NB4 (cell line): ENCODE measurements at regions not wholly inside any gene's neighbourhood (a gene's known extent, or its start where the extent isn't known, plus 50 kb on each side); places are given as distances from the start of the nearest gene placed in this dataset.
A peak's percentile ranks its signal among the peaks of the same experiment; 100 is the strongest.
"Not testable (repeated sequence)": the region's sequence is repeated elsewhere in the genome, so short reads cannot be mapped to it uniquely, and the experiment has no call there.

Source experiments
- DNase-seq: peaks from one replicate; pipeline ENCODE4 v3.0.0; 2010; ENCODE audit warnings: low read depth
- H3K4me3 ChIP-seq: one replicate; pipeline ENCODE4 v1.5.1; 2011; ENCODE audit warnings: mild to moderate bottlenecking, low read depth, low read length, moderate library complexity
- MYC ChIP-seq: IDR thresholded peaks from 2 replicates; pipeline ENCODE4 v1.6.1; 2011; ENCODE audit warnings: low read depth, low read length
- POLR2A ChIP-seq: IDR thresholded peaks from 2 replicates; pipeline ENCODE4 v1.6.1; 2011; ENCODE audit warnings: mild to moderate bottlenecking; ENCODE audit not compliant: insufficient read length; ENCODE audit errors: extremely low read depth
- TF ChIP-seq, protein P1 (sequence below): IDR thresholded peaks from 2 replicates; pipeline ENCODE4 v1.6.1; 2011; ENCODE audit warnings: low read depth, low read length
- TF ChIP-seq, protein P2 (sequence below): IDR thresholded peaks from one replicate; pipeline ENCODE4 v1.5.1; 2012; ENCODE audit warnings: low read depth, low read length

DNA sequence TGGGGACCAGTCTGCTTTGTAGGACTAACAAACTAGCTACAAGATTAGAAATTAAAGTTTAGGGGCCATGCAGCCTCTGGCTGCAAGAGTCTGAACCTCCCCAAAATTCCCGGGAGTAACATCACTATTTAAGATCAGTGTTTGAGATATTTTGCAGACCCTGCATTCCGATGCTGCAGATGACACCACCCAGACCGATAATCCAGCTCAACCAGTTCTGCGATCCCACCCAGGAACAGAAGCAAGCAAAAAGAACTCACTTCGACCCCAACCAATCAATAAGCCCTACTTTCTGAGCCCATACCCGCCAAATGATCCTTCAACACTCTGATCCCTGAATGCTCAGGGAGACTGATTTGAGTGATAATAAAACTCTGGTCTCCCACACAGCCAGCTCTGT is 877.8 kb downstream of the FAT4 start:
- H3K4me3 ChIP-seq = no peak overlapping the region
- TF ChIP-seq, protein P1, sequence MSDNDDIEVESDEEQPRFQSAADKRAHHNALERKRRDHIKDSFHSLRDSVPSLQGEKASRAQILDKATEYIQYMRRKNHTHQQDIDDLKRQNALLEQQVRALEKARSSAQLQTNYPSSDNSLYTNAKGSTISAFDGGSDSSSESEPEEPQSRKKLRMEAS = no peak
- TF ChIP-seq POLR2A (no peak), MYC (no peak)
- TF ChIP-seq, protein P2, sequence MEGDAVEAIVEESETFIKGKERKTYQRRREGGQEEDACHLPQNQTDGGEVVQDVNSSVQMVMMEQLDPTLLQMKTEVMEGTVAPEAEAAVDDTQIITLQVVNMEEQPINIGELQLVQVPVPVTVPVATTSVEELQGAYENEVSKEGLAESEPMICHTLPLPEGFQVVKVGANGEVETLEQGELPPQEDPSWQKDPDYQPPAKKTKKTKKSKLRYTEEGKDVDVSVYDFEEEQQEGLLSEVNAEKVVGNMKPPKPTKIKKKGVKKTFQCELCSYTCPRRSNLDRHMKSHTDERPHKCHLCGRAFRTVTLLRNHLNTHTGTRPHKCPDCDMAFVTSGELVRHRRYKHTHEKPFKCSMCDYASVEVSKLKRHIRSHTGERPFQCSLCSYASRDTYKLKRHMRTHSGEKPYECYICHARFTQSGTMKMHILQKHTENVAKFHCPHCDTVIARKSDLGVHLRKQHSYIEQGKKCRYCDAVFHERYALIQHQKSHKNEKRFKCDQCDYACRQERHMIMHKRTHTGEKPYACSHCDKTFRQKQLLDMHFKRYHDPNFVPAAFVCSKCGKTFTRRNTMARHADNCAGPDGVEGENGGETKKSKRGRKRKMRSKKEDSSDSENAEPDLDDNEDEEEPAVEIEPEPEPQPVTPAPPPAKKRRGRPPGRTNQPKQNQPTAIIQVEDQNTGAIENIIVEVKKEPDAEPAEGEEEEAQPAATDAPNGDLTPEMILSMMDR = no peak
- no peak for DNase-seq

DNA sequence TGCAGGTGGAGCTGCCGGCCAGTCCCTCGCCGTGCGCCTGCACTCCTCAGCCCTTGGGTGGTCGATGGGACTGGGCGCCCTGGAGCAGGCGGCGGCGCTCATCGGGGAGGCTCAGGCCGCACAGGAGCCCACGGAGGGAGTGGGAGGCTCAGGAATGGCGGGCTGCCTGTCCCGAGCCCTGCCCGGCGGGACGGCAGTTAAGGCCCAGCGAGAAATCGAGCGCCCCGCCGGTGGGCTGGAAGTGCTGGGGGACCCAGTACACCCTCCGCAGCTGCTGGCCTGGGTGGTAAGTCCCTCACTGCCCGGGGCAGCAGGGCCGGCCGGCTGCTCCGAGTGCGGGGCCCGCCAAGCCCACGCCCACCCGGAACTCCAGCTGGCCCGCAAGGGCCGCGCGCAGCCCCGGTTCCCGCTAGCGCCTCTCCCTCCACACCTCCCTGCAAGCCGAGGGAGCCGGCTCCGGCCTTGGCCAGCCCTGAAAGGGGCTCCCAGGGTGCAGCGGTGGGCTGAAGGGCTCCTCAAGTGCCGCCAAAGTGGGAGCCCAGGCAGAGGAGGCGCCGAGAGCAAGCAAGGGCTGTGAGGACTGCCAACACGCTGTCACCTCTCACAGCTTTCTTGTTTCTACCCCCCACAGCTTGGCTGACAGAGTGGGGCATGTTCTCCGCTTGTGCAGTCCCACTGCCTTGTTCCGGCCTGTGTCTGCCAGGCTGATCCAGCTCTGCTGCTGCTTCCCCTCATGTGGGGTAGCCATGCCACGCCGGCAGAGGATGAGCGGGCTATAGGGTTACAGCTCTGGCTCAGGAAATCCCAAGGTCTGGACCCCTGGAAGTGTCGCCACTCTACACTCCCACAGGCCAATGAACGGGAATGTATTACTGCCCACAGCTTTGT is 886.7 kb downstream of the FAT4 start:
- not testable (repeated sequence) for H3K4me3 ChIP-seq, DNase-seq

DNA sequence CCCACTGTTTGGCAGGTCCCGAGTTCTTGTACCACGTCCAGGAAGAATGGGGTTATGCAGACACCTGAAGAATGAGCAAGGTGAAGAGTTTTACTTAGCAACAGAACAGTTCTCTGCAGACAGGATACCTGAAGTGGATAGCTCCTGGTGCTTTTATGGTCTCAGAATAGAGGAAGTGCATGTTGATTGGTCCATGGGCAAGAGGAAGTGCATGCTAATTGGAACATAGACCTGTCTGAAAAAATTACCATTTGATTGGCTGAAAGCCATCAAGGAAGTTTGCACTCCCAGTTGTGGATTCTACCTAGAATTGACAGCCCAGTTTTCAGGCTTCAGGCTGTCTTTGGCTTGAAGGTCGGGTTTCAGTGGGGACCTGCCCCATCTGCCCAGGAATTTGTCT is 887.5 kb downstream of the FAT4 start:
- H3K4me3 ChIP-seq = no peak overlapping the region
- peak; percentile 1 for DNase-seq
- TF ChIP-seq, protein P1 = no peak
- TF ChIP-seq POLR2A = no peak
- no peak for TF ChIP-seq MYC
- TF ChIP-seq, protein P2 = no peak

DNA sequence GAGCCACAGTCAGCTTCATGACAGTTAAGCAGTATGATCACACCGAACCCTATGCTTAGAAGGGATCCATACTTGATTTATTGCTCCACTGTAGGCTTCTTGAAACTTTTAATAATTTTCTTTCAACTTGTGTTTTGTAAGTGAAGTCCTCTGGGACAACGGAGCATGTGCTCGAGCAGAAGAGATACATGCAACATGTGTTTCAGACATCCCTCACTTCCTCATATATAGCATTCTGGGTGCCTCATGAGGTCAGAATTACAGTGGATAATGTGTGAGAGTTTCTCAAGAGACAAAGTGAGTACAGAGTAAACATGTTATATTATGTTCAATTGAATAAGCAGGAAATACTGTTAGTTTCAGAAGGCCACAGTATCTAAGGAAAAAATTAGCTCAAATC is 893.2 kb downstream of the FAT4 start:
- no peak for DNase-seq
- H3K4me3 ChIP-seq = no peak overlapping the region

DNA sequence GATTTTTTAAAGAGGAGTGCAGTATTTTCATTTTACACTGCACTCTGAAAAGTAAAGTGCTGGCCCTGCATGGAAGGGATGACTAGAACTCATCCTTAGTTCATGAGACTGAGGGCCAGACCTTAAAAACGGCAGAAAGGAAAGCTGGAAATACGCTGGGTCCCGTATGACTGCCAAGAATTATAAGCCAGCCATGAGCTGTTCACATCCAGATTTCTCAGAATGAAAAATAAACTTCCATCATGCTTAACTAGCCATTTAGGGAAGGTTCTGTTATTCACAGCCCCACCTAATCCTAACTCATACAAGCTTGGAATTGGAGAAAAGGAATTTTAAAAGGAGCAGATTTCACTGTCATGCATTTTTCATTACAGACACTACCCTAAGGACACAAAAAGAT is 894.4 kb downstream of the FAT4 start:
- TF ChIP-seq POLR2A = no peak
- TF ChIP-seq, protein P2 = no peak
- TF ChIP-seq MYC = no peak
- TF ChIP-seq, protein P1 = no peak
- H3K4me3 ChIP-seq = no peak overlapping the region
- DNase-seq = no peak

More for the DNA sequence above, 893.2 kb downstream of the FAT4 start:
- TF ChIP-seq, protein P2 = no peak
- TF ChIP-seq, protein P1 = peak; percentile 55

DNA sequence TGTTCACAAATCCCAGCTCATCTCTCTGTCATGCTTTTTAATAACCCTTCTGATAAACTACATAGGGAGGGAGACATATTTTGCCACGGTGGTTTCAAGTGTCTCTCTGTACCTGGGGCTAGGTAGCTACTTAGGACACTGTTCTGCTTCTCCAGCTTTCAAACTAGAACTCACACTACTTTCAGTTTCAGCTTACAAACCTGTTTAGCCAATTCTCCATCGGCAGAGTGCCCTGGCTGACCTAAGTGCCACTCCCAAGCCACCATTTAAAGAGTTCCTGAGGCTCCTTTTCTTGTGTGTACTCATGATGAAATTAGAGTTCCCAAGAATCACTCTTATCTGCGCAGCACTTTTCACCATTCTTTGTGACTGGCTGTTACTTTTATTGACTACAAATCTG is 899.2 kb downstream of the FAT4 start:
- TF ChIP-seq MYC (no peak), POLR2A (no peak)
- TF ChIP-seq, protein P1 = no peak
- TF ChIP-seq, protein P2 = no peak
- no peak for DNase-seq
- H3K4me3 ChIP-seq = no peak overlapping the region
